ENCODE measurements at regions not wholly inside any gene's neighbourhood (a gene's known extent, or its start where the extent isn't known, plus 50 kb on each side); places are given as distances from the start of the nearest gene placed in this dataset.

GRCh38 chr10:78184851-78185692, 151.4 kb downstream of the RPS24 start:
- no peaks in the 10 kb centered on the region for H3K36me3 Mint-ChIP-seq (ENCODE audit: unreplicated experiment)
- no peak for TF ChIP-seq CTCF (IDR thresholded peaks at IDR 0.05)
- H3K9me3 Mint-ChIP-seq (ENCODE audit: unreplicated experiment): no peaks in the 10 kb centered on the region
- no peak for DNase-seq (ENCODE audit: extremely low spot score, unreplicated experiment)
- H3K4me3 Mint-ChIP-seq (ENCODE audit: unreplicated experiment): no peak overlapping the region
- H3K27me3 Mint-ChIP-seq (ENCODE audit: unreplicated experiment): peaks cover 17% of the 10 kb centered on the region
- H3K27ac Mint-ChIP-seq (ENCODE audit: unreplicated experiment): no peak overlapping the region
- peaks cover 3% of the 10 kb centered on the region for H3K4me1 Mint-ChIP-seq (ENCODE audit: unreplicated experiment)

DNA sequence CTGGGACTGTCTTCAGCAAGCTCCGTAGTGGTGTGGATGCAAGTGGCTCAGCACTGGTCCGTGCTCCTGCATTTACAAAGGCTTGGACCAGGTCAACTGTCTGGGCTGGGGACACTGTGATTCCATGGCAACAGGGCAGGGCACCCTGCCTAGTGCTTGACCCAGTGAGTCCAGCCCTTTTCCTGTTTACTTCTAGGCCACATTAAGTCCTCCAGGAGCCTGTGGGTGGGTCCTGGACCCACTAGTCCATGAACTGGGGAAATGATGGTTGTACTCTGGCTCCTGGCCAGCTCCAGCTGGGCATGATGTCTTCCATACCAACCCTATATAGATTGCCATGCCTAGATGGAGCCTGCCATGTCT, 152.0 kb downstream of the RPS24 start:
- H3K36me3 Mint-ChIP-seq (ENCODE audit: unreplicated experiment): no peaks in the 10 kb centered on the region
- peaks cover 17% of the 10 kb centered on the region for H3K27me3 Mint-ChIP-seq (ENCODE audit: unreplicated experiment)
- no peaks in the 10 kb centered on the region for H3K9me3 Mint-ChIP-seq (ENCODE audit: unreplicated experiment)
- no peak overlapping the region for H3K27ac Mint-ChIP-seq (ENCODE audit: unreplicated experiment)
- no peak for TF ChIP-seq CTCF (IDR thresholded peaks at IDR 0.05)
- no peak for DNase-seq (ENCODE audit: extremely low spot score, unreplicated experiment)
- H3K4me3 Mint-ChIP-seq (ENCODE audit: unreplicated experiment): no peak overlapping the region
- peaks cover 3% of the 10 kb centered on the region for H3K4me1 Mint-ChIP-seq (ENCODE audit: unreplicated experiment)

- Mint-ChIP-seq H3K27ac (ENCODE audit: unreplicated experiment) (no peak overlapping the region), H3K4me3 (ENCODE audit: unreplicated experiment) (no peak overlapping the region), H3K9me3 (ENCODE audit: unreplicated experiment) (no peaks in the 10 kb centered on the region), H3K4me1 (ENCODE audit: unreplicated experiment) (peaks cover 3% of the 10 kb centered on the region), H3K36me3 (ENCODE audit: unreplicated experiment) (no peaks in the 10 kb centered on the region), H3K27me3 (ENCODE audit: unreplicated experiment) (peaks cover 18% of the 10 kb centered on the region)
- no peak for DNase-seq (ENCODE audit: extremely low spot score, unreplicated experiment)
- TF ChIP-seq CTCF (IDR thresholded peaks at IDR 0.05): no peak
Measured at GRCh38 chr10:78186572-78186971, 152.9 kb downstream of the RPS24 start.

DNA sequence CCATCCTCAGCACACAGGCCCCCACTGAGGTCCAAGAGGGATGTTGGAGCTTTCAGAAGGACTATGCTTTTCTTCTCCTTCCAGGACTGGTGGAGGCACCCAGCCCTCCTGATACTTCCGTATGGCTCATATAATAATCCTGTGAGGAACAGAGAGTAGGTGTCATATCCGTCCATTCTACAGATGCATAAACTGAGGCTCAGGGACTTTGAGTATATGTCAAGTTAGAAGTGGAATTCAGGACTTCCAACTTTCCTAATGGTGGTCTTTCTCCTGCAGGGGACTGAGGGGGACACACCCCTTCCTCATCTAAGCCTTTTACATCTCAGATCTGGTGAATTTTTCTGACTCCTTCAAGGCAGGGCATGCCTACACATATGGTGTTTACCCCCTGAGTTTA, 153.7 kb downstream of the RPS24 start:
- TF ChIP-seq CTCF (IDR thresholded peaks at IDR 0.05): no peak
- peaks cover 3% of the 10 kb centered on the region for H3K4me1 Mint-ChIP-seq (ENCODE audit: unreplicated experiment)
- H3K27me3 Mint-ChIP-seq (ENCODE audit: unreplicated experiment): peaks cover 25% of the 10 kb centered on the region
- H3K4me3 Mint-ChIP-seq (ENCODE audit: unreplicated experiment): no peak overlapping the region
- no peak overlapping the region for H3K27ac Mint-ChIP-seq (ENCODE audit: unreplicated experiment)
- DNase-seq (ENCODE audit: extremely low spot score, unreplicated experiment): no peak
- H3K36me3 Mint-ChIP-seq (ENCODE audit: unreplicated experiment): no peaks in the 10 kb centered on the region
- no peaks in the 10 kb centered on the region for H3K9me3 Mint-ChIP-seq (ENCODE audit: unreplicated experiment)

GRCh38 chr10:78188446-78188845, 154.8 kb downstream of the RPS24 start:
- no peaks in the 10 kb centered on the region for H3K36me3 Mint-ChIP-seq (ENCODE audit: unreplicated experiment)
- peaks cover 36% of the 10 kb centered on the region for H3K27me3 Mint-ChIP-seq (ENCODE audit: unreplicated experiment)
- DNase-seq (ENCODE audit: extremely low spot score, unreplicated experiment): no peak
- no peak for TF ChIP-seq CTCF (IDR thresholded peaks at IDR 0.05)
- H3K4me1 Mint-ChIP-seq (ENCODE audit: unreplicated experiment): peaks cover 3% of the 10 kb centered on the region
- H3K4me3 Mint-ChIP-seq (ENCODE audit: unreplicated experiment): no peak overlapping the region
- peaks cover 4% of the 10 kb centered on the region for H3K9me3 Mint-ChIP-seq (ENCODE audit: unreplicated experiment)
- H3K27ac Mint-ChIP-seq (ENCODE audit: unreplicated experiment): no peak overlapping the region
